Fibroblast of the aortic adventitia (primary cell): ENCODE measurements at regions not wholly inside any gene's neighbourhood (a gene's known extent, or its start where the extent isn't known, plus 50 kb on each side); places are given as distances from the start of the nearest gene placed in this dataset.

Experiments used
- DNase-seq: peaks from one replicate; pipeline ENCODE4 v3.0.0-alpha.2; 2010; ENCODE audit warnings: low read depth
- H3K4me3 ChIP-seq: 2 replicates; pipeline ENCODE4 v1.5.1; 2011; ENCODE audit warnings: low read depth, mild to moderate bottlenecking, control low read depth, low read length, moderate library complexity
- TF ChIP-seq, protein P1 (sequence below): IDR thresholded peaks from 2 replicates; pipeline ENCODE4 v1.5.1; 2011; ENCODE audit warnings: mild to moderate bottlenecking, low read length, control low read depth, inconsistent platforms; ENCODE audit not compliant: insufficient read depth

DNA sequence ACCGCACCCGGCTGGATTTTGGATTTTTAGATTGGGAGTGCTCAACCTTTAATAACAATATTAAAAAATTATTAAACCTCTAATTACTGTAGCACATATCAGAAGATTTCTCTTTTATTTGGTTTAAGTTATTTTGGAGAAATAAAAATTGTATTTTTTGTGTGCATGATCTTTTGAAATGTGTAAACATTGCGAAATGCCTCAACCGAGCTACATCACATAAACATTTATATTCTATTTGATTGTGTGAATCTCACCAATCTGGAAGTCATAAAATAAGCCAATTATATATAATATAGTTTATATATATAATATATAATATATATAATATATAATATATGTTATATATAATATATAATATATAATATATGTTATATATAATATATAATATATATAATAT is 696.2 kb upstream of the RBFOX1 start:
- no peak for DNase-seq

GRCh38 chr16:6634151-6634550 is 698.5 kb upstream of the RBFOX1 start:
- no peak overlapping the region for H3K4me3 ChIP-seq
- TF ChIP-seq, protein P1, sequence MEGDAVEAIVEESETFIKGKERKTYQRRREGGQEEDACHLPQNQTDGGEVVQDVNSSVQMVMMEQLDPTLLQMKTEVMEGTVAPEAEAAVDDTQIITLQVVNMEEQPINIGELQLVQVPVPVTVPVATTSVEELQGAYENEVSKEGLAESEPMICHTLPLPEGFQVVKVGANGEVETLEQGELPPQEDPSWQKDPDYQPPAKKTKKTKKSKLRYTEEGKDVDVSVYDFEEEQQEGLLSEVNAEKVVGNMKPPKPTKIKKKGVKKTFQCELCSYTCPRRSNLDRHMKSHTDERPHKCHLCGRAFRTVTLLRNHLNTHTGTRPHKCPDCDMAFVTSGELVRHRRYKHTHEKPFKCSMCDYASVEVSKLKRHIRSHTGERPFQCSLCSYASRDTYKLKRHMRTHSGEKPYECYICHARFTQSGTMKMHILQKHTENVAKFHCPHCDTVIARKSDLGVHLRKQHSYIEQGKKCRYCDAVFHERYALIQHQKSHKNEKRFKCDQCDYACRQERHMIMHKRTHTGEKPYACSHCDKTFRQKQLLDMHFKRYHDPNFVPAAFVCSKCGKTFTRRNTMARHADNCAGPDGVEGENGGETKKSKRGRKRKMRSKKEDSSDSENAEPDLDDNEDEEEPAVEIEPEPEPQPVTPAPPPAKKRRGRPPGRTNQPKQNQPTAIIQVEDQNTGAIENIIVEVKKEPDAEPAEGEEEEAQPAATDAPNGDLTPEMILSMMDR, result no peak

More for the DNA sequence above, 696.2 kb upstream of the RBFOX1 start:
- TF ChIP-seq, protein P1, result no peak
- H3K4me3 ChIP-seq, result no peak overlapping the region

DNA sequence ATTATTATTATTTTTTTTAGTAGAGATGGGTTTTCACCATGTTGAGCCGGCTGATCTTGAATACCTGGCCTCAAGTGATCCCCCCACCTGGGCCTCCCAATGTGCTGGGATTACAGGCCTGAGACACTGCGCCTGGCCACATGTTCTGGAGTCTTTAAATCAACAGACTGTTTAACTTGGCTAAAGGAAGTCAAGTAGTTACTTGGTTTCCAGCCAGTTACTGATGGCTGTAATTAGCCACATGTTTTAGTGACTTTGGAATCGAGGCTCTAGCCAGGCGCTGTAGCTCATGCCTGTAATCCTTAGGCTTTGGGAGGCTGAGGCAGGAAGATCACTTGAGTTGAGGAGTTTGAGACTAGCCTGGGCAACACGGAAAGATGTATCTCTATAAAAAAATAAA is 699.2 kb upstream of the RBFOX1 start:
- DNase-seq, result no peak
- no peak overlapping the region for H3K4me3 ChIP-seq
- TF ChIP-seq, protein P1, result no peak

More at GRCh38 chr16:6634151-6634550, 698.5 kb upstream of the RBFOX1 start:
- DNase-seq, result no peak

DNA sequence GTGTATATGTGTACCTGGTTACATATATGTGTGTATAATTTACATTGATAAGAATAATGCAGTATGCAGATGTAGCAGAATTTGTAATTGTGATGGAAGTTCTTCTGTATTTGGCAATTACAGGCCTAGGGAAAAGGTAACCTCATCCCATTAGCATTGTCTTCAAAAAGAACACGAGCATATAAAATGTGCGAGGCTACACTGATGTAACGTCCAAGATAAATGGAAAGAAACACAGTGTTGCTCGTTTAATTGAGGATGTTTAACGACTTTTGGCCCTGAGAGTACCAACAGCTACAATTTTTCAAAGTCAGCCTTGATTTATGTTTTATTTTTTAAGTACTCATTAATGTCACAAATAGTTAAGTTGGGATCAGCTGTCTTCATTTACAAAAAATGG is 703.5 kb upstream of the RBFOX1 start:
- TF ChIP-seq, protein P1, result no peak
- DNase-seq, result no peak

DNA sequence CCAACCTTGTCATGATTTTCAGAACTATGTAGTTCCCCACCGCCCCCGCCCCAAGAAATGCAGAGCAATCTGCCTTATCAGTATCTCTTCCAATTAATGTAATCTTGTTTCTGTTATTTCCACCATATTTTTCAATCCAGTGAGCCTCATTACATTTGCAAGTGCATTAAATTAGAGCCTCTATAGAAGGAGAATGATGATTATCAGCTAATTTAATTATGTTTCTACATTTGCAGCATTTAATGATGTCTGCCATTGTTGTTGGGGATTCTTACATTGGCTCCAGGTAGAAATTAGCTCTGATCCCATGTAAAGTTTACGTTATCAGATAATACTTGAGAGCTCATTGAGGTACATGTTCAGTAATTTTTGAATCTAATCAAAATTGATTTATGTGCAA is 707.0 kb upstream of the RBFOX1 start:
- no peak overlapping the region for H3K4me3 ChIP-seq
- no peak for DNase-seq
- TF ChIP-seq, protein P1, result no peak

More for the DNA sequence above, 703.5 kb upstream of the RBFOX1 start:
- no peak overlapping the region for H3K4me3 ChIP-seq

DNA sequence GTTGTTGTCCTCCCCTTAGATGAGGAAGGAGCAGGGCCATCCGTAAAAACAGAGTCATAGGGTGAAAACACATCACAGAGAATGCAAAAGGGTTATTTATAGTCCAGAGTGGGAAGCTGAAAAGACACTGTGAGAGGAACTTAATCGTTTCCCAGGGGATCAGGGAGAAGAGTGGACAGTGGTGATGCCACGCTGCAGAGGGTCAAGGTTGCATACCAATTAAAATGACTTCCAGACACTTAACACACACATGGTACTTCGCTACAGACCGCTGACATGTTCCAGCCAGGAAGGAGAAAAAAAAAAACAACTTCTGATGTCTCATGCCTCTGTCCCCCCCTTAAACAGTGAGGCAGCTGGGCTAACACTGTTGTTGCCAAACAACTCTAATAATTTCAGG is 713.8 kb upstream of the RBFOX1 start:
- no peak for DNase-seq
- TF ChIP-seq, protein P1, result no peak
- no peak overlapping the region for H3K4me3 ChIP-seq

DNA sequence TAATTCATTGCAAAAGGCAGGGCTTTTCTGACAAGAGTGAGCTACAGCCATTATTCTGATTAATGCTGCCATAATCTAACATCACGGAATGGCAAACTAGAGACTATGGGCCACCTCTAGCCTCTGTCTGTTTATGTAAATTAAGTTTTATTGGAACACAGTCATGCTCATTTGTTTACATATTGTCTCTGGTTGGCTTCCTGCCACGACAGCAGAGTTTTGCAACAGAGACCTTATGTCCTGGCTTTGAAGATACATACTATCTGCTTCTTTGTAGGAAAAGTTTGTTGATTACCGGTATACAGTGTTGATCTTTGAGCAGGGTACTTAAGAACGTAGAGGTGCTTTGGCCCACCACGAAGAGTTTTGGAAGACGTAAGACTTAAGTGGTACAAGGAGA is 715.9 kb upstream of the RBFOX1 start:
- DNase-seq, result no peak
- TF ChIP-seq, protein P1, result no peak
- H3K4me3 ChIP-seq, result no peak overlapping the region
